Liver (tissue), 8 donors: ENCODE measurements at regions not wholly inside any gene's neighbourhood (a gene's known extent, or its start where the extent isn't known, plus 50 kb on each side); places are given as distances from the start of the nearest gene placed in this dataset.

Source experiments
- DNase-seq: peaks from one replicate; pipeline ENCODE4 v3.0.0-alpha.2; 2017; ENCODE audit warnings: low spot score
- H3K27ac ChIP-seq, 2 donors: one replicate each; pipeline ENCODE4 v1.7.0; 2013; ENCODE audit warnings: inconsistent platforms in 2 of 2, low read length in 2 of 2, control low read depth in 1 of 2, low read depth in 1 of 2, mild to moderate bottlenecking in 1 of 2
- H3K27me3 ChIP-seq, 4 donors: one replicate each; pipeline versions ENCODE4 v1.6.1 to v1.7.0; 2013; ENCODE audit warnings: low read length in 3 of 4, inconsistent platforms in 1 of 4, mild to moderate bottlenecking in 1 of 4, moderate library complexity in 1 of 4; ENCODE audit not compliant: control insufficient read depth in 4 of 4, insufficient read depth in 4 of 4
- H3K36me3 ChIP-seq, 4 donors: one replicate each; pipeline versions ENCODE4 v1.6.1 to v1.7.0; 2013; ENCODE audit warnings: low read length in 3 of 4, mild to moderate bottlenecking in 3 of 4, low read depth in 1 of 4, moderate library complexity in 1 of 4; ENCODE audit not compliant: control insufficient read depth in 4 of 4, insufficient read depth in 3 of 4
- H3K4me1 ChIP-seq, 4 donors: one replicate each; pipeline versions ENCODE4 v1.6.1 to v1.7.0; 2013; ENCODE audit warnings: low read length in 3 of 4, mild to moderate bottlenecking in 3 of 4, moderate library complexity in 1 of 4; ENCODE audit not compliant: control insufficient read depth in 4 of 4, insufficient read depth in 4 of 4
- H3K4me3 ChIP-seq, 3 donors: one replicate each; pipeline versions ENCODE4 v1.6.1 to v1.7.0; 2013; ENCODE audit warnings: low read length in 3 of 3, control low read depth in 1 of 3, low read depth in 1 of 3, mild to moderate bottlenecking in 1 of 3
- H3K9ac ChIP-seq, 2 donors: one replicate each; pipeline ENCODE4 v1.7.0; 2013; ENCODE audit warnings: low read length in 2 of 2, mild to moderate bottlenecking in 2 of 2, moderate library complexity in 2 of 2, control low read depth in 1 of 2, low read depth in 1 of 2
- H3K9me3 ChIP-seq, 4 donors: one replicate each; pipeline versions ENCODE4 v1.6.1 to v1.7.0; 2013; ENCODE audit warnings: low read length in 3 of 4; ENCODE audit not compliant: control insufficient read depth in 4 of 4
- EGR1 ChIP-seq, 2 donors: IDR thresholded peaks; 2 replicates each; pipeline ENCODE4 v1.6.1; 2016 to 2018; ENCODE audit warnings: antibody characterized with exemption in 2 of 2, low read depth in 2 of 2
- FOXA1 ChIP-seq: IDR thresholded peaks from 2 replicates; pipeline ENCODE4 v1.6.1; 2016; ENCODE audit warnings: antibody characterized with exemption
- FOXA2 ChIP-seq: IDR thresholded peaks from 2 replicates; pipeline ENCODE4 v1.6.1; 2016; ENCODE audit warnings: antibody characterized with exemption
- GABPA ChIP-seq, 2 donors: IDR thresholded peaks in 1 of 2; conservative IDR thresholded peaks in 1 of 2; 2 replicates each; pipeline ENCODE4 v1.6.1; 2016; ENCODE audit warnings: antibody characterized with exemption in 2 of 2, mild to moderate bottlenecking in 1 of 2, moderate library complexity in 1 of 2
- HNF4A ChIP-seq, 2 donors: conservative IDR thresholded peaks; 2 replicates each; pipeline ENCODE4 v1.6.1; 2016; ENCODE audit warnings: antibody characterized with exemption in 2 of 2, mild to moderate bottlenecking in 2 of 2
- HNF4G ChIP-seq: IDR thresholded peaks from 2 replicates; pipeline ENCODE4 v1.6.1; 2016; ENCODE audit warnings: antibody characterized with exemption
- JUND ChIP-seq, 2 donors: IDR thresholded peaks; 2 replicates each; pipeline ENCODE4 v1.6.1; 2016; ENCODE audit warnings: antibody characterized with exemption in 2 of 2
- NR2F2 ChIP-seq: IDR thresholded peaks from 2 replicates; pipeline ENCODE4 v1.6.1; 2016; ENCODE audit warnings: antibody characterized with exemption
- RAD21 ChIP-seq, 2 donors: IDR thresholded peaks; 2 replicates each; pipeline ENCODE4 v1.6.1; 2016; ENCODE audit warnings: antibody characterized with exemption in 2 of 2, mild to moderate bottlenecking in 2 of 2
- RXRA ChIP-seq, 2 donors: IDR thresholded peaks; 2 replicates each; pipeline ENCODE4 v1.6.1; 2017 to 2018; ENCODE audit warnings: antibody characterized with exemption in 2 of 2, mild to moderate bottlenecking in 1 of 2
- SP1 ChIP-seq: IDR thresholded peaks from 2 replicates; pipeline ENCODE4 v1.6.1; 2018; ENCODE audit warnings: antibody characterized with exemption, mild to moderate bottlenecking
- TAF1 ChIP-seq: conservative IDR thresholded peaks from 2 replicates; pipeline ENCODE4 v1.6.1; 2016; ENCODE audit warnings: antibody characterized with exemption, mild to moderate bottlenecking
- YY1 ChIP-seq: IDR thresholded peaks from 2 replicates; pipeline ENCODE4 v1.6.1; 2016; ENCODE audit warnings: antibody characterized with exemption, mild to moderate bottlenecking
- WGBS: extraction: QIAGEN DNeasy Blood & Tissue Kit; methylation state at CpG from one replicate; pipeline ENCODE4 v1.1.7; 2013; 5-methylcytosine and 5-hydroxymethylcytosine counted together
- TF ChIP-seq, protein P1 (sequence below): fragments of 150-350 bp; IDR thresholded peaks from 2 replicates; pipeline ENCODE4 v1.5.1; 2017; ENCODE audit warnings: improper control_type of control experiment, low read depth, low read length; ENCODE audit not compliant: missing input control
- TF ChIP-seq, protein P2 (sequence below): IDR thresholded peaks from 2 replicates; pipeline ENCODE4 v1.6.1; 2016; ENCODE audit warnings: antibody characterized with exemption
- TF ChIP-seq, protein P3 (sequence below): IDR thresholded peaks from 2 replicates; pipeline ENCODE4 v1.6.1; 2016; ENCODE audit warnings: antibody characterized with exemption, mild to moderate bottlenecking
- TF ChIP-seq, protein P4 (sequence below): IDR thresholded peaks from 2 replicates; pipeline ENCODE4 v1.6.1; 2016; ENCODE audit warnings: antibody characterized with exemption
- donor health status: healthy.
- donor health status: healthy.
- donor health status: healthy.
- donor health status: healthy.
- donor health status: healthy.

DNA sequence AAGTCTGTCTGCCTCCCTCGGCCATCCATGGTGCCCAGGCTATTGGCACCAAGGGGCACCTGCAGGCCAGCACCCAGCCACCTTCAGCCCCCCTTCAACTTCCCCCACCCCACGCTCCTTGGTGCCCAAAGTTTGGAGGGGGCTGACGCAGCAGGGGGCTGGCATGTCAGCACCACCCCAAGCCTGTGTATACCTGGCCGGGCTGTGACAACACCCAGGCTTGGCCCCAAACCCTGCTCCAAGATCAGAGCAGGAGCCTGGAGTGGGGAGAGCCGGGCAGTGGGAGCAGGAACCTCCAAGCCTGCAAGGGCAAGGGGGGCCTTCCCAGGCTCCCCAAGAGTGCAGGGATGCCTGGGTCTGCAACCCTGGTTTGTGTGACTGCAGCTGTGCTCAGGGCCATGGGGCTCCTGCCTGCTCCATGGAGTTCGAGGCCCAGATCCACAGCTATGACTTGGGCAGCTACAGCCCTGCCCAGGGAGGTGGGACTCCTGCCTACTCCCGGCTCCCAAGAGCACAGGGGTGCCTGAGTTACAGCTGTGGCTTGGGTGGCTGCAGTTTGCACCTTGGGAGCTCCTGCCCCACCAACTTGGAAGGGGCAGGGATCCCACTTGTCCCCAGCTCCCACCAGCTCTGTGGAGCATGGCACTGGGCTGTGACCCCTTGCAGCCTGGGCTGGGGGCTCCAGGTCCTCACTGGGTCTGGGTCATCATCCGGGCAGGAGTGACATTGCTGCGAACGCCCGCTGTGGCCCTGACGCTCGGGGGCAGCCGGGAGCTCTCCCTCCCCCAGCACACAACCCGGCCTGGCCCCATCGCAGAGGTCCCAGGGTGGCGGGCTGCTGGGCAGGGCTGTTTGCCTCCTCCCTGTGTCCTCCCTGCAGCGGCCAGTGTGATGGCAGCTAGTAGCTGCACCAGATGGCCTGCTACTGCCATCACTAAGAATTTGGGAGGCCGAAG lies 175.5 kb upstream of the SDK2 start:
- H3K27me3 ChIP-seq: no peaks in the 10 kb centered on the region
- H3K9me3 ChIP-seq: no peaks in the 10 kb centered on the region
- H3K4me1 ChIP-seq: no peaks in the 10 kb centered on the region
- no peak overlapping the region for H3K4me3 ChIP-seq
- TF ChIP-seq GABPA (IDR thresholded peaks at IDR 0.05 in 1 of 2, conservative IDR thresholded peaks at IDR 0.05 in 1 of 2): no peak
- TF ChIP-seq, protein P1, sequence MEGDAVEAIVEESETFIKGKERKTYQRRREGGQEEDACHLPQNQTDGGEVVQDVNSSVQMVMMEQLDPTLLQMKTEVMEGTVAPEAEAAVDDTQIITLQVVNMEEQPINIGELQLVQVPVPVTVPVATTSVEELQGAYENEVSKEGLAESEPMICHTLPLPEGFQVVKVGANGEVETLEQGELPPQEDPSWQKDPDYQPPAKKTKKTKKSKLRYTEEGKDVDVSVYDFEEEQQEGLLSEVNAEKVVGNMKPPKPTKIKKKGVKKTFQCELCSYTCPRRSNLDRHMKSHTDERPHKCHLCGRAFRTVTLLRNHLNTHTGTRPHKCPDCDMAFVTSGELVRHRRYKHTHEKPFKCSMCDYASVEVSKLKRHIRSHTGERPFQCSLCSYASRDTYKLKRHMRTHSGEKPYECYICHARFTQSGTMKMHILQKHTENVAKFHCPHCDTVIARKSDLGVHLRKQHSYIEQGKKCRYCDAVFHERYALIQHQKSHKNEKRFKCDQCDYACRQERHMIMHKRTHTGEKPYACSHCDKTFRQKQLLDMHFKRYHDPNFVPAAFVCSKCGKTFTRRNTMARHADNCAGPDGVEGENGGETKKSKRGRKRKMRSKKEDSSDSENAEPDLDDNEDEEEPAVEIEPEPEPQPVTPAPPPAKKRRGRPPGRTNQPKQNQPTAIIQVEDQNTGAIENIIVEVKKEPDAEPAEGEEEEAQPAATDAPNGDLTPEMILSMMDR: no peak
- TF ChIP-seq FOXA1: no peak
- no peak for TF ChIP-seq FOXA2
- no peak for TF ChIP-seq SP1
- TF ChIP-seq YY1: no peak
- TF ChIP-seq HNF4G: no peak
- no peak for TF ChIP-seq RAD21 (IDR thresholded peaks at IDR 0.05)
- TF ChIP-seq, protein P2, sequence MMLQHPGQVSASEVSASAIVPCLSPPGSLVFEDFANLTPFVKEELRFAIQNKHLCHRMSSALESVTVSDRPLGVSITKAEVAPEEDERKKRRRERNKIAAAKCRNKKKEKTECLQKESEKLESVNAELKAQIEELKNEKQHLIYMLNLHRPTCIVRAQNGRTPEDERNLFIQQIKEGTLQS: no peak
- TF ChIP-seq HNF4A (conservative IDR thresholded peaks at IDR 0.05): no peak
- TF ChIP-seq TAF1: no peak
- TF ChIP-seq RXRA (IDR thresholded peaks at IDR 0.05): no peak
- TF ChIP-seq NR2F2: no peak
- TF ChIP-seq EGR1 (IDR thresholded peaks at IDR 0.05; ENCODE audit: low read depth in 2 of 2): no peak
- no peak for TF ChIP-seq JUND (IDR thresholded peaks at IDR 0.05)
- TF ChIP-seq, protein P3, sequence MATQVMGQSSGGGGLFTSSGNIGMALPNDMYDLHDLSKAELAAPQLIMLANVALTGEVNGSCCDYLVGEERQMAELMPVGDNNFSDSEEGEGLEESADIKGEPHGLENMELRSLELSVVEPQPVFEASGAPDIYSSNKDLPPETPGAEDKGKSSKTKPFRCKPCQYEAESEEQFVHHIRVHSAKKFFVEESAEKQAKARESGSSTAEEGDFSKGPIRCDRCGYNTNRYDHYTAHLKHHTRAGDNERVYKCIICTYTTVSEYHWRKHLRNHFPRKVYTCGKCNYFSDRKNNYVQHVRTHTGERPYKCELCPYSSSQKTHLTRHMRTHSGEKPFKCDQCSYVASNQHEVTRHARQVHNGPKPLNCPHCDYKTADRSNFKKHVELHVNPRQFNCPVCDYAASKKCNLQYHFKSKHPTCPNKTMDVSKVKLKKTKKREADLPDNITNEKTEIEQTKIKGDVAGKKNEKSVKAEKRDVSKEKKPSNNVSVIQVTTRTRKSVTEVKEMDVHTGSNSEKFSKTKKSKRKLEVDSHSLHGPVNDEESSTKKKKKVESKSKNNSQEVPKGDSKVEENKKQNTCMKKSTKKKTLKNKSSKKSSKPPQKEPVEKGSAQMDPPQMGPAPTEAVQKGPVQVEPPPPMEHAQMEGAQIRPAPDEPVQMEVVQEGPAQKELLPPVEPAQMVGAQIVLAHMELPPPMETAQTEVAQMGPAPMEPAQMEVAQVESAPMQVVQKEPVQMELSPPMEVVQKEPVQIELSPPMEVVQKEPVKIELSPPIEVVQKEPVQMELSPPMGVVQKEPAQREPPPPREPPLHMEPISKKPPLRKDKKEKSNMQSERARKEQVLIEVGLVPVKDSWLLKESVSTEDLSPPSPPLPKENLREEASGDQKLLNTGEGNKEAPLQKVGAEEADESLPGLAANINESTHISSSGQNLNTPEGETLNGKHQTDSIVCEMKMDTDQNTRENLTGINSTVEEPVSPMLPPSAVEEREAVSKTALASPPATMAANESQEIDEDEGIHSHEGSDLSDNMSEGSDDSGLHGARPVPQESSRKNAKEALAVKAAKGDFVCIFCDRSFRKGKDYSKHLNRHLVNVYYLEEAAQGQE: no peak
- TF ChIP-seq, protein P4, sequence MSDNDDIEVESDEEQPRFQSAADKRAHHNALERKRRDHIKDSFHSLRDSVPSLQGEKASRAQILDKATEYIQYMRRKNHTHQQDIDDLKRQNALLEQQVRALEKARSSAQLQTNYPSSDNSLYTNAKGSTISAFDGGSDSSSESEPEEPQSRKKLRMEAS: no peak
- H3K27ac ChIP-seq: no peak overlapping the region
- DNase-seq: no peak
- no peak overlapping the region for H3K9ac ChIP-seq
- H3K36me3 ChIP-seq: no peaks in the 10 kb centered on the region
- WGBS: 95% methylated on average over 19 of the region's 19 CpGs
